ENCODE measurements at regions not wholly inside any gene's neighbourhood (a gene's known extent, or its start where the extent isn't known, plus 50 kb on each side); places are given as distances from the start of the nearest gene placed in this dataset.

GRCh38 chr1:84745857-84746256, 55.6 kb upstream of the SSX2IP start:
- H3K27ac ChIP-seq (ENCODE audit: insufficient read depth, low read length) = no peak overlapping the region

More at GRCh38 chr1:84745857-84746256, 55.6 kb upstream of the SSX2IP start:
- Histone ChIP-seq H2AK9ac (replicated peaks; ENCODE audit: low read depth, low read length, poor library complexity) (no peak overlapping the region), H2BK5ac (ENCODE audit: low read depth, low read length, poor library complexity, severe bottlenecking) (no peak overlapping the region), H3K4ac (ENCODE audit: low read depth, low read length) (no peak overlapping the region), H3K27me3 (ENCODE audit: control insufficient read depth, insufficient read depth, low read length) (no peaks in the 10 kb centered on the region), H3K9me3 (ENCODE audit: control insufficient read depth, insufficient read depth, low read length) (peaks cover 5% of the 10 kb centered on the region; the same call in 1 of the 2 replicates), H4K91ac (ENCODE audit: insufficient read depth, low read depth, low read length) (no peak overlapping the region), H2AFZ (replicated peaks; ENCODE audit: low read length, poor library complexity) (no peak overlapping the region), H4K8ac (ENCODE audit: low read depth in 2 of 2, low read length in 2 of 2) (no peak overlapping the region), H4K20me1 (ENCODE audit: insufficient read depth, low read length) (no peaks in the 10 kb centered on the region), H2BK15ac (ENCODE audit: low read depth, low read length) (no peak overlapping the region), H3K18ac (ENCODE audit: low read depth, low read length) (no peak overlapping the region), H4K5ac (ENCODE audit: low read depth, low read length) (no peak overlapping the region), H3K9me1 (ENCODE audit: insufficient read depth, low read length) (peaks cover 4% of the 10 kb centered on the region; the same call in 1 of the 2 replicates), H3K4me2 (ENCODE audit: low read depth, low read length) (no peak overlapping the region), H3K79me1 (ENCODE audit: low read depth in 1 of 2, low read length in 2 of 2) (no peaks in the 10 kb centered on the region), H3K56ac (ENCODE audit: extremely low read depth, insufficient read depth, low read length) (no peak overlapping the region), H3K36me3 (ENCODE audit: control insufficient read depth, insufficient read depth, low read length) (no peaks in the 10 kb centered on the region), H2BK120ac (ENCODE audit: low read depth, low read length) (no peak overlapping the region), H3K4me3 (ENCODE audit: insufficient read depth, low read depth, low read length) (no peak overlapping the region), H2AK5ac (ENCODE audit: low read depth, low read length) (no peak overlapping the region), H3K9ac (ENCODE audit: low read depth, low read length) (no peak overlapping the region), H3K14ac (replicated peaks; ENCODE audit: low read depth, low read length) (no peak overlapping the region), H3K4me1 (ENCODE audit: control insufficient read depth, insufficient read depth, low read length) (peaks cover 4% of the 10 kb centered on the region; the same call in 1 of the 2 replicates), H3K23ac (ENCODE audit: low read depth, low read length) (no peak overlapping the region), H2BK20ac (ENCODE audit: low read depth, low read length) (no peak overlapping the region)
- TF ChIP-seq ELK1 (IDR thresholded peaks at IDR 0.05; ENCODE audit: borderline replicate concordance, low read depth, low read length) (no peak), CHD1 (IDR thresholded peaks at IDR 0.05; ENCODE audit: low read depth, low read length) (no peak), MXI1 (IDR thresholded peaks at IDR 0.05; ENCODE audit: borderline replicate concordance, low read depth, low read length) (no peak), MAZ (IDR thresholded peaks at IDR 0.05; ENCODE audit: borderline replicate concordance, low read depth, low read length) (no peak), RCOR1 (IDR thresholded peaks at IDR 0.05; ENCODE audit: insufficient replicate concordance, low read length) (no peak), FOS (IDR thresholded peaks at IDR 0.05; ENCODE audit: low read depth, low read length) (no peak), CTCF (conservative IDR thresholded peaks at IDR 0.05; ENCODE audit: low read depth, low read length) (no peak), RFX5 (IDR thresholded peaks at IDR 0.05; ENCODE audit: low read depth, low read length) (no peak), RAD21 (IDR thresholded peaks at IDR 0.05; ENCODE audit: low read length) (no peak), USF2 (IDR thresholded peaks at IDR 0.05; ENCODE audit: low read depth, low read length) (no peak), POLR2A (IDR thresholded peaks at IDR 0.05; ENCODE audit: low read depth, low read length) (no peak), SMC3 (IDR thresholded peaks at IDR 0.05; ENCODE audit: low read depth, low read length) (no peak), NFE2L2 (IDR thresholded peaks at IDR 0.05; ENCODE audit: low read depth, low read length) (no peak)
- BruUV-seq (replicated peaks) = no TSS peak
- POLR2A ChIA-PET (ENCODE audit: unreplicated experiment) = no interaction called here
- intact Hi-C loops (cut with micrococcal nuclease) (no loop called here), in situ Hi-C loops (cut with MboI; ENCODE audit: low sequenced_read_pairs) (no loop called here), dilution Hi-C loops (cut with HindIII; ENCODE audit: low sequenced_read_pairs, unreplicated experiment) (no loop called here)
- DNase-seq = no peak
- no CpG with 5 or more reads among the region's 2 CpGs for WGBS, 2 experiments (ENCODE audit: extremely low coverage in 2 of 2, insufficient read length in 1 of 2)
- CTCF ChIA-PET = no interaction called here
- ATAC-seq (ENCODE audit: low read depth) = no peak

Data from IMR-90 (cell line).